Midbrain (tissue), 1 donor: ENCODE measurements at regions not wholly inside any gene's neighbourhood (a gene's known extent, or its start where the extent isn't known, plus 50 kb on each side); places are given as distances from the start of the nearest gene placed in this dataset.

Experiments used
- DNase-seq: peaks from one replicate; lab custom pipeline; 2025; lab: John Stamatoyannopoulos, UW

DNA sequence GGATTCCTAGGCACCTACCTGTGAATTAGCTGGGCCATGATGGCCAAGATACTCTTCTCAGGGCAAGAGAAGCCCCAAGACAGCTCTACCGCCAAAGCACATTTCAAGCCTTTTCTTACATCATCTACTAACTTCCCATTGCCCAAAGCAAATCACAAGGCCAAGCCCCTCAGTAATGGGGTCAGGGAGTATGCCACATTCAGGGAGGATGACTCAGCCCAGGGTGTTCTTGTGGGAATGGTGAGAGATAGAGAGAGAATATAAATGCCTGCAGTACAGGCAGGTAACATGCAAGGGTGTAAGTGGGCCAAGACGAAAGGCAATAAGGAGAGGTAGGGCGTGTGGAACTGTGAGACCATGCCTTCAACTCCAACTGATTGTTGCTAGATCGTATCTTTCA lies 162.5 kb upstream of the ISX start:
- no peak for DNase-seq

DNA sequence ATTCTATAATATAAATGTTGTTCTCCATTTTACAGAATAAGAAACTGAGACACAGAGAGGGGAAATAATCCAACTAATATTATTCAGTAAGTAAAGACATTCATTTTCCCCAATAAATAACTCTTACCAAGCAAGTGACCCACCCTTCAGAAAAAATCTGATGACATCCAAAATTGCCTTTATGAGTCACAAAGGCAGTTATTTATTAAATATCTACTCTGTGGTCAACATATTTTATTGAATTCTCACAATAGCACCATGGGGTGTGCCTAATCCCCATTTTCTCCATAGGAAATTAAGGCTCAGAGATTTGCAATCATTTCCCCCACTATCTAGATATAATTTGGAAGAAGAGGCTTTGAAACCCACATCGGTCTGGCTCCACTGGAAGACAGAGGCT lies 161.5 kb upstream of the ISX start:
- no peak for DNase-seq

DNA sequence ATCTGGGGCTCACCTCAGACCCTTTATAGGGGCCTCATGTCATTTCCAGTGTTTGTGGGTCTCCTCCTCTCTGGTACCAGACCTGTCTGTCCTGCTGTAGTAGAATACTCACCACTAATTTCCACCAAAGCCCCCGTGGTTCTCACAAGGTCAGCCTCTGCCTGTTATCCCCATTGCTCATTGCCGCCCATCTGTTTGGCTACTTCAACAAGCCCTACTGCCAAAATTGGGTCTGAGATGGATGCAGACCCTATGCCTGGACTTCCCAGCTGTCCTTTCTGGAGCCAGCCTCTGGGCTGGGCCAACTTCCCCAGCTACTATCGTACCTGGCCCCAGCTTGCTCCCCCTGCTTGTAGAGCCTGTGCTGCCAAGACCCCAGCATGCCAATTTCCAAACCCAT lies 152.1 kb upstream of the ISX start:
- no peak for DNase-seq

DNA sequence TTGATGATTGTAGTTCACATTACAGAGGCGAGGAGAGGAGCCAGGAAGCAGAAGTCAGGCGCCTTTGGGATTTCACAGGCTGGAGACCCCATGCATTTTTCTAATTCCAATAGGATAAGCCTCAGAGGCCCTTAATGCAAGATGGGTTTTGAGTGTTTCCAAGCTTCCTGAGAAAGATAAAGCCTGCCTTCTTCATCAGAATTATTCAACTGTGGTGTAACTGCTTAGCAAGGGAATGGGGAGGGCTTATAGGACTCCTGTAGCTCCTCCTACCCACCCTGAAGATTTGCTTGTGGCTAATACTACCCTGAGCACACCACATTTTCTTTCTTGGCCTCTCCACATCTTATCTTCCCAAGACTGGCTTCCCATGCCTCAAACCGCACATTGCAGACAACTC lies 151.1 kb upstream of the ISX start:
- no peak for DNase-seq

DNA sequence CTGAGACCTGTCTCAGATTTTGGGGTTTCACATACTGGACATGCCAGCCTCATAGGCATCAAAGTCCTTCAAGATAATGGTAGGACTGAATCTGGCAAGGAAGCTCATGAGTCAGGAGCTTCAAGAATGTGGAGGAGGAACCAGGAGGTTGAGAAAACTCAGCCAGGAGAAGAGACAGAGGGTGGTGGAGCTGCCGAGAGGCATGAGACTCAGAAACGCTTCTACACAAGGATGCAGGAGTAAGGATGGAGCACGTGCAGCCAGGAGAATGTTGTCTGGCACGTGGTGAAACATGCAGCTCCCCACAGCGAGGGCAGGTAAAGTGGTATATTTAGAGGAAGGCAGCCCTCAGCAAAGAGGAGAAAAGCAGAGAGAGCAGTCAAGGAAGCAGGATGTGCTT lies 148.7 kb upstream of the ISX start:
- no peak for DNase-seq

DNA sequence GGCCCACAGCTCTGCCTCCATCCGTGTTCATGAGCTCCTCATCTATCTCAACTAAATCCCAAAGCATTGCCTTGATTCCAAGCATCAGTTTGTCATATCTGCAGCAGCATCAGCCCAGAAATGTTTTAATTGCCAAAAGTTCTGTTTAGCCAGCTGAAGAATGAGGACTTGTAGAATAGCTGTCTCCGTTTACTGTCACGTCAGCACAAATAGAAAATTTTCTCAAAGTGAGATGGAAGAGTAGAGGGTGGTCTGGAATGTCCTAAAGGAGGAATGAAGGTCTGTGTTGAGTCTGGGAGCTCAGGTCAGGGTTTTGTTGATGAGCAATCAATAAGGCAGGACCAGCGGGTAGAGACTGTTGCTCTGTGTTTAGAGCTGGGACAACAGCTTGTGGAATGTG lies 134.9 kb upstream of the ISX start:
- no peak for DNase-seq

DNA sequence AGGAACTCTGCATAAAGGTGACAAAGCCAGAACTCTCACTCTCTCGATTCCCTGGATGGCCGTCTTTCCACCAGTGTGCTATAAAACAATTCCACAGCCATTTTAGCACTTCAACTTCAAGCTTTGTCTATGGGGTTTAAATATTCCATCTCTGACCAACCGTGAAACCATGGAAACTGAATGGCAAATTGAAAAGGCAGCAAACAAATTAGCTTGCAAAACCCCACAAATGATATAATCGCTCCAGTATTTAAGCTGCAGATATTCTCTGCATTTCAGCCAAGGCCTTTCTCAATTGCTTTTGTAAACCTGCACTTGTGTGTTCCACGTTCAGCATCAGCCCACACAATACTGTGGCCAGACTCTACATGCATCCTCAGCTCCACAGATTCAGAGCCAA lies 131.7 kb upstream of the ISX start:
- no peak for DNase-seq

DNA sequence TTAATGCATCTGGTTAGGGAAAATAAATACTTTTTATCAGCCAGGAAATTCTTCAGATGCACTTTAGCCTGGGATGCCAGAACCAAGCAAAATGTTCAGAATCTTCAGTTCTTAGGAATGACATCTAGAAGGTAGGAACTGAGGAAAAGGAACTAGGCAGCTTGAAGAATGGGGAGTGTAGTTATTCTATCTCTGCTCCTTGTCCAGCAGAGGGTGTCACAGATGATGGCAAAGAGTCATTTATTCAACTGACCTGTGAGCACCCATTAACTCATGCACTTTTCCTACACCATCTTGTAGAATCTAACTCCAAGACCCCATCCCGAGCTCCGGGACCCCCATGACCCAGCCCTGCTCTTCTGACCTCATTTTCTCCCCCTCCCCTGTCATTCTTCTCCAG lies 122.1 kb upstream of the ISX start:
- no peak for DNase-seq

DNA sequence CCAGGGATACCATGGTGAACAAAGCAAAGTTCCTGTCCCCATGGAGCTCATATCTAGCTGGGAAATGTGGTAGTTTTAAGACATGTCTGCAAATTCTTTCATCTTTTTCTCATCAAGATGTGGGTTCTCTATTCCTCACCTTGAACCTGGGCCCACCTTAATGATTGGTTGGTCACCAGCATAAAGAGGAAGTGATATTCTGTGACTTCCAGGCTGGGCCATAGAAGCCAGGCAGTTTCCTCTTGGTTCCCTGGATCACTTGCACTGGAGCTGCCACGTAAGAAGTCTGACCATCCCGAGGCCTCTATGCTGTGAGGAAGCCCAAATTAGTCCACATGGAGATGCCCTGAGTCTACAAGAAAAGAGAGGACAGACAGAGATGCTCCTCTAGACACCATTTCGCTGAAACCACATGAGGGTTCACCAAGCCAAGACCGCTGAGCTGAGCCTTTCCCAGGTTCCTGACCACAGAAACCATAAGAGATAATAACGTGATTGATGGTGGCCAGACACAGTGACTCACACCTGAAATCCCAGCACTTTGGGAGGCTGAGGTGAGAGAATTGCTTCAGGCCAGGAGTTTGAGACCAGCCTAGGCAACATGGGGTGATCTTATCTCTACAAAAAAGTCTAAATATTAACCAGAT lies 119.5 kb upstream of the ISX start:
- DNase-seq: no peak

DNA sequence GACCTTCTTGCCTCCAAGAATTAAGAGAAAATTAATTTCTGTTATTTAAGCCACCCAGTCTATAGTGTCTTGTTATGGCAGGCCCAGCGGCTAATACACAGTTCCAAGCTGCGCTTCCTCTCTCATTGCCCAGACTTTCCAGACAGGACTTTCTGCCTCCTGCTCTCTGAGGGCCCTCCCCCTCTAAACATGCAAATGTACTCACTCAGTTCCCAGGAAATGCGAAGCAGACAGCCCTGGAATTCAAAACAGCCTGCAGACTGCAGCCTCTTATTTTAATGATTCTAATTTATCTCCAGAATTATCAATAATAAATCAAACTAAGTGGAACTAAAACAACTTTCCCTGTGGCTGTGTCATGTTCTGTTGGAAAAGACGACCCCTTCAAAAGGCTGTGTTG lies 115.5 kb upstream of the ISX start:
- DNase-seq: no peak

DNA sequence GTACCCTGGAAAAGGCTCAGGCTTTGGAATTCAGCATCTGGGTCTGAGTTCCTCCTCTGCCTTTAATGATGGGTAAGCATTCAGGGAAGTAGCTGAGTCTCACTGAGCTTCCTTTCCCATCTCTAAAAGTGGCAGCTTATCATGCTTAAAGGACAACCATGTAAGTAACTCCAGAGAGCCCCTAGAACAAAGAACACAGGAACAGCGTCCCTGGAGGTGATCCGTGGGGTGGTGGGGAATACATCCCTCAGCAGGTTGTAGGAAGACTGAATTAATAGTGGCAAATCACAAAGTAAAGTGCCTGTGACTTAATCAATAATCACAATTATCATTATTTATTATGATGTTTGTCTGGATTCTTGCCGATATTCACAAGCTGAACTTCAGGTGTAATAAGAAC lies 114.7 kb upstream of the ISX start:
- no peak for DNase-seq

DNA sequence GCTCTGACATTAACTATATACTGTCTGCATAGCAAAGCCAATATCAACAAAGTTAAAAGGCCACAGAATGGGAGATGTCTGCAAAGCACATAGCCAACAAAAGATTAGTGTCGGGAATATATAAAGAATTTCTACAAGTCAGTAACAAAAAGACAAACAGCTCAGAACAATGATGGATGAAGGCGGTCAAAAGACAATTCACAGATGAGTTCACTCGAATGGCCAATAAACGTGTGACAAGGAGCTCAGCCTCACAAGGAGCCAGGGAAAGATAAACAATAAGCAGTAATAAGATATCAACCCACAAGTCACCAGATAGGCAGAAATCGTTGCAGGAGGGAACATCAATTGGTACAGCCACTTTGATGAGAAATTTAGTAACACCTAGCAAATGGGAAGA lies 106.0 kb upstream of the ISX start:
- DNase-seq: no peak

DNA sequence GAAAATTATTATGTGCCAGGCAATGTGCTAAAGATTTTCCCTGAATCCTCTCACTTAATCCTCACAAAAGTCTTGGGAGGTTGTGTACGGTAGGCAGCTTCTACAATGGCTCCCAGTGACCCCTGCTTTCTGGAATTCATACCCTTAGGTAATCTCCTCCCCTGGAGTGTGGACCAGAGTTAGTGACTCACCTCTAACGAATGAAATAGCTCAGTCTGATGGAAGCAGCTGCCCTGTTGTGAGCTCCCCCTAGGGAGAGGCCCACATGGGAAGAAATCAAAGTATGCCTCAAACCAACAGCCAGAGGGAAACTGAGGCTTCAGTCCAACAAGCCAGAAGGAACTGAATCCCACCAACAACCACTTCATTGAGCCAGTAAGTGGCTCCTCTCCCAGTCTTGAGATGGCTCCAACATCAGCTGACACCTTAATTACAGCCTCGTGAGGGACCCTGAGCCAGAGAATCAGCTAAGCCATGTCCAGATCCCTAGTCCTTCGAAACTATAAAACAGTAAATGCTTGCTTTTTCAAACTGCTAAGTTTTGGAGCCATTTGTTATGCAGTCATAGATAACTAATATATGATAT lies 98.9 kb upstream of the ISX start:
- DNase-seq: no peak

DNA sequence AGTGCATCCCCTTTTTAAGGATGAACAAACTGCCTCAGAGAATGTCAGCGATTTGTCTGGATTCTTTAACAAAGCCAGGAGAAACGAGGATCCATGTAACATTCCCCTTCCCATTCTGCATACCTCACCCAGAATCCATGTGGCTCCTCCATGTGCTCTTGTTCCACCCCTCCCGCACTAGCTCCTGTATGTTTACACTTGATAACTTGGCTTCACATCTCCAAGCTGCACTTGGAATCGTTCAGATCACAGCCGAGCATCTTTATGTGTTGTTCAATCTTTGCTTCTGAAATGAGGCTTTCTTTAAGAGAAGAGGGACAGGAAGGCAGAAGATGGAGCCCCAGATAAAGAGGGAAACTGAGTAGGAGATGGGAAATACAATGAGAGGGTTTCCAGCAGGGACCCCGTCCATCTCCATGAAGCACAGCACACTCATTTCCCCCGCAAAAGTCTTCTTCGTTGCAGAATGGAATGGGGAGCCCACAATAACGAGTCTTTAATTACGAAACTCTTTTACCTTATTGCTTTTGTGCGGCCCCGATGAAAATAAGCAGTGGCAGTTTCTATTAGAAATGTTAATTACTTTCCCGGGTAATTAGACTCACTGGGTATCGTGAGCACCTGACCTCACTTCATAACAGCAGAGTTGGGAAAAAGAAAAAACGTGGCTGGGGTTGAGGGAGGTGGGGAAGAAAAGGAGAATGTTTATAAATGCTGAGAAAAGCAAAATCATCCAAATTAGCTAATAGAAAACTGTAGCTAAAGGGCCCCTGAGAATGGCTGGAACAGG lies 96.8 kb upstream of the ISX start:
- DNase-seq: no peak

DNA sequence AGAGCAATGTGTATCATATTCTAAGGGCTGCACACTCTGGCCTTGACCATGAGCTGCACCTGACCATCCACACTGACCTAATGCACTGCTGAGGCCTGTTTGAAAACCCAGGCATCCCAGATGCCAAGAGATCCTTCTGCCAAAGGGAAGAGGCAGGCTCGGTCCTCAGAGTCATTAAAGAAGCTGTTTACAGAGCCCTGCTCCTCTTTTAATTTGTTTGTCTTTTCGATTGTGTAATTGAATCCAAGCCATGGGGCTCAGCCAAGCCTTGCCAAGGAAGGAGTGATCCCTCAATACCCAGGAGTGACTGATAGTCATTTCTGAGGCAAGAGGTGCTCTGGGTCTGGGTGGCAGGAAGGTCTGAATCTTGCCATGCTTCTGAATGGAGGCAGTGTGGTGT lies 94.5 kb upstream of the ISX start:
- no peak for DNase-seq

DNA sequence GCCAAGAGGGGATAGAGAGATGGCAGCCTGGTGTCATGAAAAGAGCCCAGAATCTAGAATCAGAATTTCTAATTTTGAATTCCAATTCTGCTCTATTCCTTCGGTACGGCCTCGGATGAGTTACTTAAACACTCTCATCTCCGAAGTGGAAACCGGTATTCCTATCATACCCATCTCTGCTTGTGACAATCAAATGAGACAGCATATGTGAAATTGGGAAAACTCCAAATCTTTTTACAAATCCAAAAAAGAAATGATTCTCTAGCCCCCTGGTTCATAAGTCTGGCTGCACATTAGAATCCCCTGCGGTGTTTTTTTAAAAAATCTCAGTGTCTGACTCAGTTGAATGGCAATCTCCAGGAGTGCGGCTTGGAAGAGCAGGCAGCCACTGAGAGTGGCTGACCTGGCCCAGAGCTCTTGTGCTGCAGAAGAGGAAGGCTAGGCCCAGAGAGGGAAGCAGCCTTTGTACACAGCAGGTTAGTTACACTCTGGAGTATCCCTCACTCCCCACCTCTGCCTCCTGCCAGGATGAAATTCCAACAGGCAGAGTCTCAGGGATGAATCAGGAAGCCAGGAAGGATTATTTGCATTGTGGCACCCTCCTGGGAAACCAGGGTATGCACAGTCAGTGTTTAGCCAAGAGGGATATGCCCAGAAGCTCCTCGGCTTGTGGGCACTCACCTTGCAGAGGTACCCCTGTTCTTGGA lies 93.6 kb upstream of the ISX start:
- no peak for DNase-seq

DNA sequence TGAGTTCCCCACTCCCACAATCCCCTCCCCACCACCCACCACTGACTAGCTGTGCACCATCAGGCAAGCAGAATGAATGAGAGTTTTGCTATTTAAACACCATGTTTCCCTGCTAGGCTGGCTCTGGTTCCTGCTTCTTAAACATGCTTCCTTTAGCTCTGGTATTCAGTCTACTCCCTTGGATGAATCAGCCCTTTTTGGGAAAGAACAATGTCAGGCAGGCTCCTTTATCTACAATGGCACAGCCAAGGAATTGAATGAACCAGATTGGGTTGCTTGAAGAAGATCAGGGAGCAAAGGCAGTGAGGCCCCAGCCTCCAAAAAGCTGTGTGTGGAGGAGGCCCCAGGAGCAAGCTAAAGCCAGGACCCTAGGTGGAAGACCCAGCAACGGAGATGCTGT lies 92.9 kb upstream of the ISX start:
- DNase-seq: no peak

DNA sequence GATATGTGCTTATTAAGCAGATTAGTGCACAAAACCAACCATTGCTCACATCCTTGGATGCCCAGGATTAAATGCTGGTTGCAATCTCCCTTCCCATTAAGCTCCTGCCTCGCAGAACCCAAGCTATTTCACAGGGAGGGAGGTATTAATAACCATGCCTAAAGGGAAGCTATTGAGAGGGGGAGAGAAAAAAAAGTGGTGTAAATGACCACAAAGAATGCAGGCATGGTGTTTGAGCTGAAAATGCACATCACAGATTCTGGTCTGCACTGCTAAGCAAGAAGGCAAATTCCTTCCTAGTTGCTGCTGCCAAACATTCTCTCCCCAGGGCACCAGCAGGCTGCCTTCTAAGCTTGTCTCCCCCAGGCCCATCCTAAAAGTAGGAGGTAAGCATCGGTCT lies 92.0 kb upstream of the ISX start:
- no peak for DNase-seq

DNA sequence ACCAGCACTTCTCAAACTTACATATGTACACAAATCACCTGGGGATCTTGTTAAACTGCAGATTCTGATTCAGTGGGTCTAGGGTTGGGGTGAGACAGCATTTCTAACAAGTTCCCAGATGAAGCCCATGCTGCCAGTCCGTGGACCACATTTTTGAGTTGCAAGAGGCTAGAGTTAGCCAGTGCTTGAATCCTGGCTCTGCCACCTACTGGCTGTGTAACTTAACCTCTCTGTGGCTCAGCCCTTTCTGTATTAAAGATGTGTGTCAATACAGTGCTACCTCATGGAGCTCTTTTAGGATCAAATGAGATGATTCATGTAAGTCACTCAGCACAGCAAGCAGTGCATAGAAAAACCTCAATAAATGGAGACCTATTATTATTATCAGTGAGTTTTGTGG lies 90.2 kb upstream of the ISX start:
- no peak for DNase-seq

DNA sequence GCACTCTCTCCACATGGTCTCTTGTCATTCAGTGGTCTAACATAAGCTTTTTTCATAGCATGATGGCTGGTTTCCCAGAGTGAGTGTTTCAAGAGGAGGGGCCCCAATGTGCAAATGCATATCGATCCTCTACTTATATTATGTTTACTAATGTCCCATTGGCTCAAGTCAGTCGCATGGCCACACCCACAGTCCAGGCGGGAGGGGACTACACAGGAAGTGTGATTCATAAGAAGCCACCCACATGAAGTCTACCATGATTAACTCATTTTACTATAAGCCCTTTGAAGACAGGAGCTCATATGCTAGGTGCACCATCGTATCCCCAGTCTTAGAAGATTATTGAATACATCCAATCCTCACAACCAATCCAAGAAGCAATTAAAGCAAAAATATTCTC lies 89.5 kb upstream of the ISX start:
- no peak for DNase-seq

DNA sequence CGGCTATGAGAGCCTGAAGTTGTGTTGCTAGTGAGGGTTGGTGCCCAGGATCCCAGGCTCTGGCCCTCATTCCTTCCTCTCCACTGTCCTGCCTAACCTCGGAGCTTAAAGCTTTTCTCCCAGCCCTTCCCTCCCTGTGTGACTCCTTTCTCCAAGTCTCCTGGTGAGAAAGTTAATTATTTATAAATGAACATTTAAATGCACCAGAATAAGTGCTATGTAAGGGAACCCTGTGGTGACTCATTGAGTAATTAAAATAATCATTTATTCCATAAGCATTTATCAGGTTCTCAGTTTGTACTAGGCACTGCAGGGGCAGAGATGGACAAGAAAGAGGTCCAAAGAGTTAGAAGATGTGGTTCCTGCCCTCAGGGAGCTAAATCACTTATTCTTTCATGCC lies 89.1 kb upstream of the ISX start:
- DNase-seq: no peak

DNA sequence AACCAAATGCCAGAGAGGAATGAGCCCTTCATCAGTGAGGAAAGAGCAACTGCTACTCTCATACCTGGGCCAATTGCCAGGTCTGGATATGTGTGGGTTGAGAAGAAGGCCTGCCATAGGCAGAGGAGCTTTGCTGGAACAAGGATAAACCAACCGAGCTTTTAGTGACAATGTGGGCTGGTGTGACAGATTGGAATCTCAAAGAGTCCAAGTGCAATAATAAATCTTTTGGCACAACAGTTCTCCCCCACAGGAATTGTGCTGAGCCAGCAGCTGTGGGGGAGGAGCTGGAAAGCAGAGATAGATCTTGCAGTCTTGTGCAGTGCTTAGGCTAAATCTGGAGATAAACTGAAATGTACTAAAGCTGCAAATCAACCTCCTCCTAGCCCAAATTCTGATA lies 79.4 kb upstream of the ISX start:
- DNase-seq: no peak

DNA sequence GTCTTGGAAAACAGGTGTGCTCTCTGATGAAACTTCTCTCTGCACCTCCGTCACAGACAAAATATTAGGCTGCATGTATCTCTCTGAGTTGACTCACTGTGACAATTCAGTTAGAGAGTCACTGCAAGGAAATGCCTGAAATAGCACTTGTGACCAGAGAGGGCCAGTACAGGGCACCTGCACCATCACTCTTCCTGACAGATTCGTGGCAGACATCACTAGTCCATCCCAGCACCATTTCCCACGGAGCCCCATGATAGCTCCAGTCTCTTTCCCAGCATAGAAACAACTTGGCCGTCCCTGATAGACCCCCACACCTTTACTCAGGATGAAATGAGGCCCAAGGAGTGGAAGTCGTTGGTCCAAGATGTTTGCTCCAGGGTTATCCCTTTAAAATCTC lies 73.3 kb upstream of the ISX start:
- DNase-seq: no peak
